Fibroblast of mammary gland (primary cell): ENCODE measurements at regions not wholly inside any gene's neighbourhood (a gene's known extent, or its start where the extent isn't known, plus 50 kb on each side); places are given as distances from the start of the nearest gene placed in this dataset.

Experiments used
- DNase-seq: peaks from one replicate; pipeline ENCODE4 v3.0.0-alpha.2; 2010; ENCODE audit warnings: low read depth
- H3K4me3 ChIP-seq: 2 replicates; pipeline ENCODE4 v1.5.1; 2011; ENCODE audit warnings: low read depth, mild to moderate bottlenecking, low read length, moderate library complexity; ENCODE audit not compliant: control insufficient read depth
- TF ChIP-seq, protein P1 (sequence below): conservative IDR thresholded peaks from 2 replicates; pipeline ENCODE4 v1.5.1; 2011; ENCODE audit warnings: low read depth, low read length, inconsistent platforms; ENCODE audit not compliant: control insufficient read depth, insufficient read depth

GRCh38 chr5:133883916-133884315, 84.5 kb downstream of the C5orf15 start:
- TF ChIP-seq, protein P1, sequence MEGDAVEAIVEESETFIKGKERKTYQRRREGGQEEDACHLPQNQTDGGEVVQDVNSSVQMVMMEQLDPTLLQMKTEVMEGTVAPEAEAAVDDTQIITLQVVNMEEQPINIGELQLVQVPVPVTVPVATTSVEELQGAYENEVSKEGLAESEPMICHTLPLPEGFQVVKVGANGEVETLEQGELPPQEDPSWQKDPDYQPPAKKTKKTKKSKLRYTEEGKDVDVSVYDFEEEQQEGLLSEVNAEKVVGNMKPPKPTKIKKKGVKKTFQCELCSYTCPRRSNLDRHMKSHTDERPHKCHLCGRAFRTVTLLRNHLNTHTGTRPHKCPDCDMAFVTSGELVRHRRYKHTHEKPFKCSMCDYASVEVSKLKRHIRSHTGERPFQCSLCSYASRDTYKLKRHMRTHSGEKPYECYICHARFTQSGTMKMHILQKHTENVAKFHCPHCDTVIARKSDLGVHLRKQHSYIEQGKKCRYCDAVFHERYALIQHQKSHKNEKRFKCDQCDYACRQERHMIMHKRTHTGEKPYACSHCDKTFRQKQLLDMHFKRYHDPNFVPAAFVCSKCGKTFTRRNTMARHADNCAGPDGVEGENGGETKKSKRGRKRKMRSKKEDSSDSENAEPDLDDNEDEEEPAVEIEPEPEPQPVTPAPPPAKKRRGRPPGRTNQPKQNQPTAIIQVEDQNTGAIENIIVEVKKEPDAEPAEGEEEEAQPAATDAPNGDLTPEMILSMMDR: no peak
- no peak overlapping the region for H3K4me3 ChIP-seq
- no peak for DNase-seq

DNA sequence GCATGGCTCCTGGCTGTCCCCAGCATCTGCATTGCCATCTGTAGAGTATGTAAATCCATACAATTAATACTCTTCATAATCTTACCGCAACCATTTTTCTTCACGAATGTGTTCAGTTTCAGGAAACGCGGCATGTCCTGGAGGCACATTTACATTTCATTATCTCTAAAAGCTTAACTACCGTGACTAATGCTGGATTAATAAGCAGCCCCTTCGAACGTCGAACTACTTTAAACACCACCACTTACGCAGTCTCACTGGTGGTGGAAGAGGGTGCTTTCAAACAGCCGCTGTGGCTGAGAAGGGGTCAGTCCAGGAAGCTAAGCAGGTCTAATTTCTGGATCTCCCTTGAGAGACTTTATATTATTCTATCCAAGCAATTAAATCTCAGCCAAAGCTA, 85.6 kb downstream of the C5orf15 start:
- H3K4me3 ChIP-seq: no peak overlapping the region
- TF ChIP-seq, protein P1: no peak
- no peak for DNase-seq

DNA sequence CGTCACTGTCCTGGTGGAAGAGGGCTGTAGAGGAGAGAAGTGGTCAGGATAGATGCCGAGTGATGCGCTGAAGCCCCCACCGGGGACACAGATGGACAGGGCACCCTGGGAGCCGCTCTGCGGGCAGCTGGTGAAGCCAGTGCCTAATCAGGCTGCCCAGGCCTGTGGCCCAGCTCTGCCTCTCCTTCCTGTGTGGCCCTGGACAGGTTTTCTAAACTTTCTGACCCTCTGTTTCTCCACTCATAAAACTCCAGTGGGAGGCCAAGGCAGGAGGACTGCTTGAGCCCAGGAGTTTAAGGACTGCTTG, 86.1 kb downstream of the C5orf15 start:
- H3K4me3 ChIP-seq: no peak overlapping the region
- no peak for DNase-seq
- TF ChIP-seq, protein P1: no peak

DNA sequence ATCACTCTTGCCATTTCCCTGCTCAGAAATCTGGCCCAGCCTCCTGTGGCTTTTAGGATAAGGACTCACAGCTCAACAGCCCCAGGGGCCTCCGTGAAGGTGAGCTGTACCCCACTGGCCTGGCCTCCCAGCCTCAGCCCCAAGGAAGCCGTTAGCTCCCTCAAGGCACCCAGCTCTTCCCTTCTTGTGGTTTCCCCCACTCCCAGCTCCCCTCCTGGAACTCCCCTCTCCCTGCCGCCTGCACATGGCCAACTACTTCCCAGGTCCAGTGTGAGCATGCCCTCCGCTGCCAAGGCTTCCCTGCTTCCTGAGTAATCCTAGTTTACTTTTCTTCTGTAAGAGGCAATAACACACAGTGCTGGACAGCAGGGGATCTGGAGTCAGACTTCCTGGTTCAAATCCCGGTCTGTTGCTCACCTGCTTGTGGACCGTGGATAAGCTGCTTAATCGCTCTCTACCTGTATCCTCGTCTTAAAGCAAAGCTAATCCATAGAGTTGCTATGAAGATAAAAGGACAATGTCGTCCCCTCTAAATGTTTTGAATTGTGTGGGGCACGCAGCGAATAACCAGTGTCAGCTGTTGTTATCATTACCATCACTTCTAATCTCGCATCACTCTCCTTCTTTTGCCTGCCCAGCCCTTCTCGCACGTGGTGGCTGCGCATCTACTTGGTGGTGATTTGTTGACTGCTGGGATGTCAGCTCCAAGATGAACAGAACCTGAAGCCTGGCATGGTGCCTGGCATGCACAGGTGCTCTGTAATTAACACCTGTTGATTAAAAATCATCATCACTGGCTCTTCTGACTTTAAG, 86.6 kb downstream of the C5orf15 start:
- H3K4me3 ChIP-seq: no peak overlapping the region
- DNase-seq: no peak
- TF ChIP-seq, protein P1: no peak

- TF ChIP-seq, protein P1: no peak
- DNase-seq: peak; percentile 16
- H3K4me3 ChIP-seq: no peak overlapping the region
Observed at GRCh38 chr5:133878236-133878555, 90.2 kb downstream of the C5orf15 start.

DNA sequence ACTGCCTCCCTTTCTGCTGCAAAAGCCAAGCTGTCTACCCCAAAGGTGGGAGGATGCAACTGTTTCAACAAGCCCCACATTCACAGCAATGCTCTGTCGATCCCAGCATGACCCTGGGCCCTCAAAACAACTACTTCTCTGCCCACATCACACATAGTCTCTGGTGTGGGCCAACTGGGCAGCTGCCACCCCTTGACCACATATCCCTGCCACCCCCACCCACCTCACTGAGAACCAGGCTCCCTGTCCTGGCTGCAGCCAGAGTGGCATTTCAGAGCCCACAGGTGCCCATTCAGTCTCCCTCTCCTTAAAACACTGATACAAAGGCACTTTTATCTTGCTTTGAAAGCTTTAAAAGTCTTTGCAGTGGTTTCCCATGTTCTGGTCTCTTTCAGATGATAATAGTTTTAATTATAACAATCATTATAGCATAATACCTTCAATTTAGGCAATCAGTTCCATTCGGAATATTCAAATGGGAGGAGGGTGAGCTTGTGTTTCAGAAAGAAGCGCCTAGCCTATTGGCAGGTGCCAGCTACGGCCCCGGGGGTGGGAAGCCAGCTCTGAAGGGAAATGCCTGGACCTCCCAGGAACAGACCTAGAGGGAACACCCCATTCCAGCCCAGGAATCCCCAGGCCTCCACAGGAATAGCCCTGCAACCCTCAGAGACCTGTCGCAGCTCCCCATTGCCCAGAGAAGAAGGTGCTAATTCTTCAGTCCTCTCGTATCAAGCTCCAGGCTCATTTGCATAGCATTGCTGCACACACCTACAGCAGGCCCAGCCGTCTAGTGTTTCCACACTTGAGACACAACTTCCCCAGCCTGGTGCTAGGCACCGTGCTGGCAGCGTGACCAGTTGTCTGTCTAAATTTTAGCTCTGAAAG, 90.8 kb downstream of the C5orf15 start:
- DNase-seq: no peak
- no peak overlapping the region for H3K4me3 ChIP-seq
- TF ChIP-seq, protein P1: no peak
